ENCODE measurements at regions not wholly inside any gene's neighbourhood (a gene's known extent, or its start where the extent isn't known, plus 50 kb on each side); places are given as distances from the start of the nearest gene placed in this dataset.

DNA sequence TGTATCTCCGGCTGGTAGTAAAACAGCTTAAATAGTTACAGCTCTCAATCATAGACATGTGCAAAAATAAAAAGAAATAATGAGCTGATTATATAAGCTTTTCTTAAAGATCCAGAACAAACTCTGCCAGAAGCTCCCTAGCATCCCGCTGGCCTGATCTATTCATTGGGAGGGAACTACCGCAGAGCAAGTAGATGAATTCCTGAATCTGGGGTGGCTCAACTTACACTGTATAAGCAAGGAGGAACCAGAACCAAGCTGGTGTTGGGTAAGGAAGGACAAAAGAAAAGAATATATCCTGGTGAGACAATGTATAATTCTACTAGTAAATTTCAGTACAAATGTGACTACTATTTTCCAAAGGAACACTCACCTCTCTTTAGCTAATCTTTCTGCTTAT is 1122.2 kb downstream of the OLFM4 start:
- TF ChIP-seq, protein P1, sequence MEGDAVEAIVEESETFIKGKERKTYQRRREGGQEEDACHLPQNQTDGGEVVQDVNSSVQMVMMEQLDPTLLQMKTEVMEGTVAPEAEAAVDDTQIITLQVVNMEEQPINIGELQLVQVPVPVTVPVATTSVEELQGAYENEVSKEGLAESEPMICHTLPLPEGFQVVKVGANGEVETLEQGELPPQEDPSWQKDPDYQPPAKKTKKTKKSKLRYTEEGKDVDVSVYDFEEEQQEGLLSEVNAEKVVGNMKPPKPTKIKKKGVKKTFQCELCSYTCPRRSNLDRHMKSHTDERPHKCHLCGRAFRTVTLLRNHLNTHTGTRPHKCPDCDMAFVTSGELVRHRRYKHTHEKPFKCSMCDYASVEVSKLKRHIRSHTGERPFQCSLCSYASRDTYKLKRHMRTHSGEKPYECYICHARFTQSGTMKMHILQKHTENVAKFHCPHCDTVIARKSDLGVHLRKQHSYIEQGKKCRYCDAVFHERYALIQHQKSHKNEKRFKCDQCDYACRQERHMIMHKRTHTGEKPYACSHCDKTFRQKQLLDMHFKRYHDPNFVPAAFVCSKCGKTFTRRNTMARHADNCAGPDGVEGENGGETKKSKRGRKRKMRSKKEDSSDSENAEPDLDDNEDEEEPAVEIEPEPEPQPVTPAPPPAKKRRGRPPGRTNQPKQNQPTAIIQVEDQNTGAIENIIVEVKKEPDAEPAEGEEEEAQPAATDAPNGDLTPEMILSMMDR (IDR thresholded peaks at IDR 0.05; ENCODE audit: low read depth, low read length, poor library complexity, severe bottlenecking), result no peak
- no peak for TF ChIP-seq EZH2phosphoT487 (IDR thresholded peaks at IDR 0.05; ENCODE audit: borderline replicate concordance, low read length)
